ENCODE measurements at regions not wholly inside any gene's neighbourhood (a gene's known extent, or its start where the extent isn't known, plus 50 kb on each side); places are given as distances from the start of the nearest gene placed in this dataset.

DNA sequence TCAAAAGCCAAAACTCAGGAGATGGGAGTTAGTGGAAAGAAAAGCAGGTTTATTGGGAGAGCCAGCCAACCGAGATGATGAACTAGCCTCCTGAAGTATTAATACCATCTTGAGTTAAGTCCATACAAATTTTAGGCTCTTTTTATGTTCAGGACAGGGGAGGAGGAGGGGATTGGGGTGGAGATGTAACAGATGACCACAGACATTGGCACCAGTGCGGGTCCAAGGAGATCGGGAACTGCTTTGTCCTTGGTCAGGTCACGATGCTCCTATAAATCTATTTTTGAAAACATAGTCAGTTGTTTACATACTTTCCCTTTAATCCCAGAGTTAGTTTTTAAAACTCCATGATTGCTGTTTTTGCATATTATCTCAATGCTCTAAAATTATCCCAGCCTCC lies 219.6 kb downstream of the ANKRD60 start:
- POLR2A ChIA-PET (ENCODE audit: unreplicated experiment), result no interaction called here

More for the DNA sequence above, 219.6 kb downstream of the ANKRD60 start:
- H4K91ac ChIP-seq (ENCODE audit: insufficient read depth, low read depth, low read length), result no peak overlapping the region
- no peak overlapping the region for H2AK5ac ChIP-seq (ENCODE audit: low read depth, low read length)
- H3K27me3 ChIP-seq (ENCODE audit: control insufficient read depth, insufficient read depth, low read length), result no peaks in the 10 kb centered on the region
- BruUV-seq (replicated peaks), result no TSS peak
- H3K79me1 ChIP-seq (ENCODE audit: low read depth in 1 of 2, low read length in 2 of 2), result no peaks in the 10 kb centered on the region
- TF ChIP-seq, protein P1, sequence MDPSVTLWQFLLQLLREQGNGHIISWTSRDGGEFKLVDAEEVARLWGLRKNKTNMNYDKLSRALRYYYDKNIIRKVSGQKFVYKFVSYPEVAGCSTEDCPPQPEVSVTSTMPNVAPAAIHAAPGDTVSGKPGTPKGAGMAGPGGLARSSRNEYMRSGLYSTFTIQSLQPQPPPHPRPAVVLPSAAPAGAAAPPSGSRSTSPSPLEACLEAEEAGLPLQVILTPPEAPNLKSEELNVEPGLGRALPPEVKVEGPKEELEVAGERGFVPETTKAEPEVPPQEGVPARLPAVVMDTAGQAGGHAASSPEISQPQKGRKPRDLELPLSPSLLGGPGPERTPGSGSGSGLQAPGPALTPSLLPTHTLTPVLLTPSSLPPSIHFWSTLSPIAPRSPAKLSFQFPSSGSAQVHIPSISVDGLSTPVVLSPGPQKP (IDR thresholded peaks at IDR 0.05; ENCODE audit: borderline replicate concordance, low read depth, low read length), result no peak
- TF ChIP-seq FOS (IDR thresholded peaks at IDR 0.05; ENCODE audit: low read depth, low read length) (no peak), BHLHE40 (IDR thresholded peaks at IDR 0.05; ENCODE audit: low read depth, low read length) (no peak), RFX5 (IDR thresholded peaks at IDR 0.05; ENCODE audit: low read depth, low read length) (no peak), CHD1 (IDR thresholded peaks at IDR 0.05; ENCODE audit: low read depth, low read length) (no peak)
- TF ChIP-seq, protein P2, sequence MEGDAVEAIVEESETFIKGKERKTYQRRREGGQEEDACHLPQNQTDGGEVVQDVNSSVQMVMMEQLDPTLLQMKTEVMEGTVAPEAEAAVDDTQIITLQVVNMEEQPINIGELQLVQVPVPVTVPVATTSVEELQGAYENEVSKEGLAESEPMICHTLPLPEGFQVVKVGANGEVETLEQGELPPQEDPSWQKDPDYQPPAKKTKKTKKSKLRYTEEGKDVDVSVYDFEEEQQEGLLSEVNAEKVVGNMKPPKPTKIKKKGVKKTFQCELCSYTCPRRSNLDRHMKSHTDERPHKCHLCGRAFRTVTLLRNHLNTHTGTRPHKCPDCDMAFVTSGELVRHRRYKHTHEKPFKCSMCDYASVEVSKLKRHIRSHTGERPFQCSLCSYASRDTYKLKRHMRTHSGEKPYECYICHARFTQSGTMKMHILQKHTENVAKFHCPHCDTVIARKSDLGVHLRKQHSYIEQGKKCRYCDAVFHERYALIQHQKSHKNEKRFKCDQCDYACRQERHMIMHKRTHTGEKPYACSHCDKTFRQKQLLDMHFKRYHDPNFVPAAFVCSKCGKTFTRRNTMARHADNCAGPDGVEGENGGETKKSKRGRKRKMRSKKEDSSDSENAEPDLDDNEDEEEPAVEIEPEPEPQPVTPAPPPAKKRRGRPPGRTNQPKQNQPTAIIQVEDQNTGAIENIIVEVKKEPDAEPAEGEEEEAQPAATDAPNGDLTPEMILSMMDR (conservative IDR thresholded peaks at IDR 0.05; ENCODE audit: low read depth, low read length), result no peak
- H3K36me3 ChIP-seq (ENCODE audit: control insufficient read depth, insufficient read depth, low read length), result no peaks in the 10 kb centered on the region
- H3K9me1 ChIP-seq (ENCODE audit: insufficient read depth, low read length), result no peaks in the 10 kb centered on the region
- no peak overlapping the region for H3K4me2 ChIP-seq (ENCODE audit: low read depth, low read length)
- no peak overlapping the region for H2AFZ ChIP-seq (replicated peaks; ENCODE audit: low read length, poor library complexity)
- no peak overlapping the region for H3K23ac ChIP-seq (ENCODE audit: low read depth, low read length)
- no peak for DNase-seq
- no peak overlapping the region for H2BK120ac ChIP-seq (ENCODE audit: low read depth, low read length)
- H4K8ac ChIP-seq (ENCODE audit: low read depth in 2 of 2, low read length in 2 of 2), result no peak overlapping the region
- no peak overlapping the region for H2BK15ac ChIP-seq (ENCODE audit: low read depth, low read length)
- H4K20me1 ChIP-seq (ENCODE audit: insufficient read depth, low read length), result no peaks in the 10 kb centered on the region
- no peak overlapping the region for H2BK20ac ChIP-seq (ENCODE audit: low read depth, low read length)
- CTCF ChIA-PET, result no interaction called here
- dilution Hi-C loops (cut with HindIII; ENCODE audit: low sequenced_read_pairs, unreplicated experiment), result no loop called here
- H3K9ac ChIP-seq (ENCODE audit: low read depth, low read length), result no peak overlapping the region
- no peak for ATAC-seq (ENCODE audit: low read depth)
- WGBS, 2 experiments (ENCODE audit: extremely low coverage in 2 of 2, insufficient read length in 1 of 2), result no CpG with 5 or more reads among the region's 4 CpGs
- in situ Hi-C loops (cut with MboI; ENCODE audit: low sequenced_read_pairs), result no loop called here
- no peak overlapping the region for H3K4me3 ChIP-seq (ENCODE audit: insufficient read depth, low read depth, low read length)
- intact Hi-C loops (cut with micrococcal nuclease), result no loop called here
- no peak overlapping the region for H3K56ac ChIP-seq (ENCODE audit: extremely low read depth, insufficient read depth, low read length)
- no peak overlapping the region for H3K18ac ChIP-seq (ENCODE audit: low read depth, low read length)
- no peaks in the 10 kb centered on the region for H3K4me1 ChIP-seq (ENCODE audit: control insufficient read depth, insufficient read depth, low read length)
- H3K27ac ChIP-seq (ENCODE audit: insufficient read depth, low read length), result no peak overlapping the region
- H2AK9ac ChIP-seq (replicated peaks; ENCODE audit: low read depth, low read length, poor library complexity), result no peak overlapping the region
- no peaks in the 10 kb centered on the region for H3K9me3 ChIP-seq (ENCODE audit: control insufficient read depth, insufficient read depth, low read length)
- no peak overlapping the region for H3K4ac ChIP-seq (ENCODE audit: low read depth, low read length)
- H2BK5ac ChIP-seq (ENCODE audit: low read depth, low read length, poor library complexity, severe bottlenecking), result no peak overlapping the region
- H3K14ac ChIP-seq (replicated peaks; ENCODE audit: low read depth, low read length), result no peak overlapping the region
- H4K5ac ChIP-seq (ENCODE audit: low read depth, low read length), result no peak overlapping the region

Data from IMR-90 (cell line).